K562 (cell line): ENCODE measurements at regions not wholly inside any gene's neighbourhood (a gene's known extent, or its start where the extent isn't known, plus 50 kb on each side); places are given as distances from the start of the nearest gene placed in this dataset.

Source experiments
- EP300 ChIP-seq: IDR thresholded peaks from 2 replicates; pipeline ENCODE4 v1.6.1; 2012; ENCODE audit warnings: low read length, improper control_type of control experiment
- HMG20A ChIP-seq: fragments of 450-650 bp; formaldehyde crosslinking; conservative IDR thresholded peaks from 2 replicates; pipeline ENCODE4 v1.4.0; 2020; ENCODE audit warnings: mild to moderate bottlenecking, mixed read lengths
- NR2F6 ChIP-seq: fragments of 450-650 bp; formaldehyde crosslinking; IDR thresholded peaks from 2 replicates; pipeline ENCODE4 v1.4.0; 2020; ENCODE audit warnings: mild to moderate bottlenecking

DNA sequence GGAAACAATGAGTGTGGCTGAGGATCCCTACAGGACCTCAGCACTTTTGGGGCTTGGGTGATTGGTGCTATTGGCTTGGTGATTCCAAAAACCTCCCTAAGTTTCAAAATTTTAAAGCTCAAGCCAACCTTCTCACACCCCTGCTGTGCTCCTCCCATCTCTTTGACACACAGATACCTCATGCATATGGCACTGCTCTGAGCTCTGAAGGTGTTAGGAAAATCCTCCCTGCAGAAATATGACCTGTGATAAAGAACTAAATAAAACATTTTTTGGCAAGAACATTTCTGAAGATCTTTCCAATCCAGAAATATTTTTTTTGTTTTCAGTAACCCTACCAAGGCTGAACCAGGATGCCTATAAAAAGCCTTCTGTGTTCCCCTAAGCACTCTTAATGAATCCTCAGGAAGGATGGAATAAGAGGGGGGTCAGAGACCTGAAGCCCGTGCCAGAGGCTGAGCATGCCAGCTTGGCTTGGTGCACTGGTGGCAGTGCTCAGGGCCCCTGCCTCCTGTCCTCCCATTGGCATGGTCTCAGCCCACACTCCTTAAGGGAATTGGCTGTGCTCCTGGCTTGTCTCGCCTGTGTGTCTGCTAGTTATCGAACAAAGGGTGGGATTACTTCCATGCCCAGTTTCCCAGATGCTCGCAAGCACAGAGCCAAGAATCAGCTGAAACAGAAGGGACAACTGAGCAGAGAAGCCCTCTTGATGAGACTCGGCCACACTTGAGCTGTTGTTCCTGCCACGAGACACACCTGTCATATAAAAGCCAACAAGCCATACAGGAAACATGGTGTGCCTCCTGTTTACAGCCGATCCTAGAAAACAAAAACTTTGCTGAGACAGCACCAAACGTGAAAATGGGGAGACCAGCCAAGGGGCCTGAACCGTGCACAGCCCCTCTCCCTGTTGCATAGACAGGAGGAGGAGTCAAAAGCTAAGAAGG is 132.7 kb upstream of the EEA1 start:
- TF ChIP-seq EP300 (no peak), NR2F6 (no peak), HMG20A (CRISPR knock-in tag) (no peak)
